H1 (cell line): ENCODE measurements at regions not wholly inside any gene's neighbourhood (a gene's known extent, or its start where the extent isn't known, plus 50 kb on each side); places are given as distances from the start of the nearest gene placed in this dataset.

Source experiments
- BRCA1 ChIP-seq: IDR thresholded peaks from 2 replicates; pipeline ENCODE4 v1.6.1; 2012; ENCODE audit warnings: low read depth, low read length, improper control_type of control experiment
- CHD1 ChIP-seq: IDR thresholded peaks from 2 replicates; pipeline ENCODE4 v1.6.1; 2012; ENCODE audit warnings: low read depth, low read length, improper control_type of control experiment
- CHD2 ChIP-seq: IDR thresholded peaks from 2 replicates; pipeline ENCODE4 v1.6.1; 2012; ENCODE audit warnings: low read length, improper control_type of control experiment
- E2F6 ChIP-seq: IDR thresholded peaks from 2 replicates; pipeline ENCODE4 v1.6.1; 2012; ENCODE audit warnings: inconsistent platforms
- FOSL1 ChIP-seq: IDR thresholded peaks from 2 replicates; pipeline ENCODE4 v1.6.1; 2011; ENCODE audit warnings: mild to moderate bottlenecking, low read depth, low read length, moderate library complexity; ENCODE audit not compliant: insufficient read depth
- RNF2 ChIP-seq: fragments of 200-900, 300-1000 bp; sonication (generic); IDR thresholded peaks from 2 replicates; pipeline ENCODE4 v1.7.1; 2016; ENCODE audit warnings: borderline replicate concordance, low read depth, mild to moderate bottlenecking, antibody characterized with exemption, low read length; ENCODE audit not compliant: poor library complexity, severe bottlenecking; ENCODE audit errors: missing control alignments
- RXRA ChIP-seq: IDR thresholded peaks from 2 replicates; pipeline ENCODE4 v1.6.1; 2011; ENCODE audit warnings: low read depth, mild to moderate bottlenecking, low read length, moderate library complexity; ENCODE audit not compliant: insufficient read depth
- SP1 ChIP-seq: IDR thresholded peaks from 2 replicates; pipeline ENCODE4 v1.6.1; 2011; ENCODE audit warnings: low read depth, low read length
- TEAD4 ChIP-seq: IDR thresholded peaks from 2 replicates; pipeline ENCODE4 v1.6.1; 2012; ENCODE audit warnings: low read depth, low read length, inconsistent platforms, mixed read lengths
- TF ChIP-seq, protein P1 (sequence below): fragments of 300-600 bp; sonication (generic); IDR thresholded peaks from 2 replicates; pipeline ENCODE4 v1.7.1; 2012; ENCODE audit warnings: low read length, moderate library complexity, mild to moderate bottlenecking, inconsistent platforms; ENCODE audit not compliant: insufficient replicate concordance

- TF ChIP-seq, protein P1, sequence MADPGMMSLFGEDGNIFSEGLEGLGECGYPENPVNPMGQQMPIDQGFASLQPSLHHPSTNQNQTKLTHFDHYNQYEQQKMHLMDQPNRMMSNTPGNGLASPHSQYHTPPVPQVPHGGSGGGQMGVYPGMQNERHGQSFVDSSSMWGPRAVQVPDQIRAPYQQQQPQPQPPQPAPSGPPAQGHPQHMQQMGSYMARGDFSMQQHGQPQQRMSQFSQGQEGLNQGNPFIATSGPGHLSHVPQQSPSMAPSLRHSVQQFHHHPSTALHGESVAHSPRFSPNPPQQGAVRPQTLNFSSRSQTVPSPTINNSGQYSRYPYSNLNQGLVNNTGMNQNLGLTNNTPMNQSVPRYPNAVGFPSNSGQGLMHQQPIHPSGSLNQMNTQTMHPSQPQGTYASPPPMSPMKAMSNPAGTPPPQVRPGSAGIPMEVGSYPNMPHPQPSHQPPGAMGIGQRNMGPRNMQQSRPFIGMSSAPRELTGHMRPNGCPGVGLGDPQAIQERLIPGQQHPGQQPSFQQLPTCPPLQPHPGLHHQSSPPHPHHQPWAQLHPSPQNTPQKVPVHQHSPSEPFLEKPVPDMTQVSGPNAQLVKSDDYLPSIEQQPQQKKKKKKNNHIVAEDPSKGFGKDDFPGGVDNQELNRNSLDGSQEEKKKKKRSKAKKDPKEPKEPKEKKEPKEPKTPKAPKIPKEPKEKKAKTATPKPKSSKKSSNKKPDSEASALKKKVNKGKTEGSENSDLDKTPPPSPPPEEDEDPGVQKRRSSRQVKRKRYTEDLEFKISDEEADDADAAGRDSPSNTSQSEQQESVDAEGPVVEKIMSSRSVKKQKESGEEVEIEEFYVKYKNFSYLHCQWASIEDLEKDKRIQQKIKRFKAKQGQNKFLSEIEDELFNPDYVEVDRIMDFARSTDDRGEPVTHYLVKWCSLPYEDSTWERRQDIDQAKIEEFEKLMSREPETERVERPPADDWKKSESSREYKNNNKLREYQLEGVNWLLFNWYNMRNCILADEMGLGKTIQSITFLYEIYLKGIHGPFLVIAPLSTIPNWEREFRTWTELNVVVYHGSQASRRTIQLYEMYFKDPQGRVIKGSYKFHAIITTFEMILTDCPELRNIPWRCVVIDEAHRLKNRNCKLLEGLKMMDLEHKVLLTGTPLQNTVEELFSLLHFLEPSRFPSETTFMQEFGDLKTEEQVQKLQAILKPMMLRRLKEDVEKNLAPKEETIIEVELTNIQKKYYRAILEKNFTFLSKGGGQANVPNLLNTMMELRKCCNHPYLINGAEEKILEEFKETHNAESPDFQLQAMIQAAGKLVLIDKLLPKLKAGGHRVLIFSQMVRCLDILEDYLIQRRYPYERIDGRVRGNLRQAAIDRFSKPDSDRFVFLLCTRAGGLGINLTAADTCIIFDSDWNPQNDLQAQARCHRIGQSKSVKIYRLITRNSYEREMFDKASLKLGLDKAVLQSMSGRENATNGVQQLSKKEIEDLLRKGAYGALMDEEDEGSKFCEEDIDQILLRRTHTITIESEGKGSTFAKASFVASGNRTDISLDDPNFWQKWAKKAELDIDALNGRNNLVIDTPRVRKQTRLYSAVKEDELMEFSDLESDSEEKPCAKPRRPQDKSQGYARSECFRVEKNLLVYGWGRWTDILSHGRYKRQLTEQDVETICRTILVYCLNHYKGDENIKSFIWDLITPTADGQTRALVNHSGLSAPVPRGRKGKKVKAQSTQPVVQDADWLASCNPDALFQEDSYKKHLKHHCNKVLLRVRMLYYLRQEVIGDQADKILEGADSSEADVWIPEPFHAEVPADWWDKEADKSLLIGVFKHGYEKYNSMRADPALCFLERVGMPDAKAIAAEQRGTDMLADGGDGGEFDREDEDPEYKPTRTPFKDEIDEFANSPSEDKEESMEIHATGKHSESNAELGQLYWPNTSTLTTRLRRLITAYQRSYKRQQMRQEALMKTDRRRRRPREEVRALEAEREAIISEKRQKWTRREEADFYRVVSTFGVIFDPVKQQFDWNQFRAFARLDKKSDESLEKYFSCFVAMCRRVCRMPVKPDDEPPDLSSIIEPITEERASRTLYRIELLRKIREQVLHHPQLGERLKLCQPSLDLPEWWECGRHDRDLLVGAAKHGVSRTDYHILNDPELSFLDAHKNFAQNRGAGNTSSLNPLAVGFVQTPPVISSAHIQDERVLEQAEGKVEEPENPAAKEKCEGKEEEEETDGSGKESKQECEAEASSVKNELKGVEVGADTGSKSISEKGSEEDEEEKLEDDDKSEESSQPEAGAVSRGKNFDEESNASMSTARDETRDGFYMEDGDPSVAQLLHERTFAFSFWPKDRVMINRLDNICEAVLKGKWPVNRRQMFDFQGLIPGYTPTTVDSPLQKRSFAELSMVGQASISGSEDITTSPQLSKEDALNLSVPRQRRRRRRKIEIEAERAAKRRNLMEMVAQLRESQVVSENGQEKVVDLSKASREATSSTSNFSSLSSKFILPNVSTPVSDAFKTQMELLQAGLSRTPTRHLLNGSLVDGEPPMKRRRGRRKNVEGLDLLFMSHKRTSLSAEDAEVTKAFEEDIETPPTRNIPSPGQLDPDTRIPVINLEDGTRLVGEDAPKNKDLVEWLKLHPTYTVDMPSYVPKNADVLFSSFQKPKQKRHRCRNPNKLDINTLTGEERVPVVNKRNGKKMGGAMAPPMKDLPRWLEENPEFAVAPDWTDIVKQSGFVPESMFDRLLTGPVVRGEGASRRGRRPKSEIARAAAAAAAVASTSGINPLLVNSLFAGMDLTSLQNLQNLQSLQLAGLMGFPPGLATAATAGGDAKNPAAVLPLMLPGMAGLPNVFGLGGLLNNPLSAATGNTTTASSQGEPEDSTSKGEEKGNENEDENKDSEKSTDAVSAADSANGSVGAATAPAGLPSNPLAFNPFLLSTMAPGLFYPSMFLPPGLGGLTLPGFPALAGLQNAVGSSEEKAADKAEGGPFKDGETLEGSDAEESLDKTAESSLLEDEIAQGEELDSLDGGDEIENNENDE, result no peak
- no peak for TF ChIP-seq FOSL1
- no peak for TF ChIP-seq RNF2
- no peak for TF ChIP-seq CHD2
- no peak for TF ChIP-seq TEAD4
- no peak for TF ChIP-seq BRCA1
- TF ChIP-seq CHD1, result no peak
- TF ChIP-seq RXRA, result no peak
- TF ChIP-seq SP1, result no peak
- no peak for TF ChIP-seq E2F6
Measured at GRCh38 chr13:73325723-73326558, 267.1 kb downstream of the KLF5 start (continued).
